Upper lobe of right lung (tissue), 1 donor: ENCODE measurements at regions not wholly inside any gene's neighbourhood (a gene's known extent, or its start where the extent isn't known, plus 50 kb on each side); places are given as distances from the start of the nearest gene placed in this dataset.
A peak's percentile ranks its signal among the peaks of the same experiment; 100 is the strongest.
"Not testable (repeated sequence)": the region's sequence is repeated elsewhere in the genome, so short reads cannot be mapped to it uniquely, and the experiment has no call there.

ENCODE experiments used
- ATAC-seq: fragments of 200-7000 bp; cut with Tn5 transposase; one replicate; pipeline ENCODE4 v1.9.1; 2020; ENCODE audit warnings: mild to moderate bottlenecking, moderate library complexity
- DNase-seq: peaks from one replicate; pipeline ENCODE4 v3.0.0-alpha.2; 2020
- H3K27ac ChIP-seq: fragments of 200-600 bp; one replicate; pipeline ENCODE4 v1.8.0; 2022
- H3K27me3 ChIP-seq: fragments of 200-600 bp; one replicate; pipeline ENCODE4 v1.8.0; 2022; ENCODE audit warnings: mild to moderate bottlenecking
- H3K36me3 ChIP-seq: fragments of 200-600 bp; one replicate; pipeline ENCODE4 v1.8.0; 2022
- H3K4me1 ChIP-seq: fragments of 200-600 bp; one replicate; pipeline ENCODE4 v1.8.0; 2022
- H3K4me3 ChIP-seq: fragments of 200-600 bp; one replicate; pipeline ENCODE4 v1.8.0; 2022; ENCODE audit warnings: mild to moderate bottlenecking
- H3K9me3 ChIP-seq: fragments of 200-600 bp; one replicate; pipeline ENCODE4 v1.8.0; 2022
- CTCF ChIP-seq: fragments of 200-600 bp; IDR thresholded peaks from one replicate; pipeline ENCODE4 v1.8.0; 2022; ENCODE audit warnings: antibody characterized with exemption
- intact Hi-C: fragments of 100-400 bp; cut with DNase I; formaldehyde crosslinking; loops from one replicate; pipeline ENCODE4 v1.11.0; 2022
- donor health status: DM: no; HTN: yes; CAD: no; lungs with severe emphysema.

DNA sequence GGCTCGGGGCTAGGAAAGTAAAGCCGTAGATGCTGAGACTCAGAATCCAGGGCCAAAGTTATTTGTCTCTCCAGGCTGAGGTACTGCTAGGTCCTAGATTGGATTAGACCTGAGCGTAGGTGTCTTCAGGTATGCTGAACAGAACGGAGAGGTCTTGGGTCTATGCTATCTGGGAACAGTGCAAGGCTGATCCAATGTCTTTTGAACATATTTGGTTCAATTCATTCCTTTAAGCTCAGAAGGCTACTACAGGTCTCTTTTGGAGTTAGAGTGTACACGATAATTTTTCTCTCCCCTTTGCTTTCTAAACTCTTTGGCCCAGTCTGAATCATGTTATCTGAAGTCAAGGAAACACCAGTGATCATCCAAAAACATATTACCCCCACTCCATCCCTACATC is 137.5 kb upstream of the TBL1XR1 start:
- no peak for DNase-seq
- no peak for ATAC-seq
- no peak overlapping the region for H3K4me3 ChIP-seq
- H3K9me3 ChIP-seq = no peaks in the 10 kb centered on the region
- peaks cover 43% of the 10 kb centered on the region for H3K4me1 ChIP-seq
- intact Hi-C loops = no loop called here
- no peaks in the 10 kb centered on the region for H3K36me3 ChIP-seq
- TF ChIP-seq CTCF = no peak
- no peak overlapping the region for H3K27ac ChIP-seq
- no peaks in the 10 kb centered on the region for H3K27me3 ChIP-seq

DNA sequence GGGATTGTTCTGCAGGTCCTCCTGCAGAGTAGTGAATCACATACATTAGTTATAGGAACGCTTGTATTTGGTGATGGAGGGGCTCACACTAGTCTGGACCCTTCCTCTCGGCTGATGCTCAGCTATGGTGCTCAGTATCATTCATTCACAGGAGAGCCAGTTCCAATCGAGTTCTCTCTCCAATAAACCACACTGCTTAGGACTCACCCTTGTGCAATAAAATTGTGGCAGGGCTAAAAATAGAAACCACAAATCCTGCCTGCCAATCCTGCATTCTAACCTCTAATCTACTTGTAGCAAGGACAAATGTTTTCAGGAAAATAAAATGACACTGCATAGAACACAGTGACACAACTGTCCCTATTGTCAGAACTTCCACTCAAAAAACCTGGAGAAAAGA is 138.4 kb upstream of the TBL1XR1 start:
- H3K9me3 ChIP-seq = no peaks in the 10 kb centered on the region
- H3K4me3 ChIP-seq = no peak overlapping the region
- DNase-seq (no peak), ATAC-seq (peak; percentile 45)
- no peak overlapping the region for H3K27ac ChIP-seq
- intact Hi-C loops = no loop called here
- H3K27me3 ChIP-seq = no peaks in the 10 kb centered on the region
- TF ChIP-seq CTCF = no peak
- peaks cover 43% of the 10 kb centered on the region for H3K4me1 ChIP-seq
- no peaks in the 10 kb centered on the region for H3K36me3 ChIP-seq

- intact Hi-C loops = no loop called here
- H3K36me3 ChIP-seq = no peaks in the 10 kb centered on the region
- no peak overlapping the region for H3K4me3 ChIP-seq
- no peak for DNase-seq
- H3K27ac ChIP-seq = no peak overlapping the region
- no peak for TF ChIP-seq CTCF
- no peak for ATAC-seq
- no peaks in the 10 kb centered on the region for H3K27me3 ChIP-seq
- no peaks in the 10 kb centered on the region for H3K9me3 ChIP-seq
- H3K4me1 ChIP-seq = peaks cover 43% of the 10 kb centered on the region
These were observed 139.7 kb upstream of the TBL1XR1 start for GRCh38 chr3:177336873-177337450.

- DNase-seq (no peak), ATAC-seq (no peak)
- no peak for TF ChIP-seq CTCF
- peaks cover 41% of the 10 kb centered on the region for H3K4me1 ChIP-seq
- H3K4me3 ChIP-seq = no peak overlapping the region
- H3K27me3 ChIP-seq = no peaks in the 10 kb centered on the region
- intact Hi-C loops = no loop called here
- H3K9me3 ChIP-seq = no peaks in the 10 kb centered on the region
- no peak overlapping the region for H3K27ac ChIP-seq
- H3K36me3 ChIP-seq = no peaks in the 10 kb centered on the region
These were observed 140.5 kb upstream of the TBL1XR1 start for GRCh38 chr3:177337541-177338331.

GRCh38 chr3:177338697-177339219 is 141.5 kb upstream of the TBL1XR1 start:
- TF ChIP-seq CTCF = no peak
- Histone ChIP-seq H3K27ac (no peak overlapping the region), H3K4me3 (no peak overlapping the region), H3K4me1 (peaks cover 33% of the 10 kb centered on the region), H3K27me3 (no peaks in the 10 kb centered on the region), H3K36me3 (no peaks in the 10 kb centered on the region), H3K9me3 (no peaks in the 10 kb centered on the region)
- intact Hi-C loops = no loop called here
- ATAC-seq (peak; percentile 75), DNase-seq (no peak)

- peaks cover 28% of the 10 kb centered on the region for H3K4me1 ChIP-seq
- not testable (repeated sequence) for DNase-seq
These were observed 142.0 kb upstream of the TBL1XR1 start for GRCh38 chr3:177339220-177339703.

More at GRCh38 chr3:177339220-177339703, 142.0 kb upstream of the TBL1XR1 start:
- H3K27me3 ChIP-seq, H3K27ac ChIP-seq, H3K9me3 ChIP-seq, intact Hi-C loops, H3K36me3 ChIP-seq, H3K4me3 ChIP-seq, ATAC-seq: not testable (repeated sequence)
